ENCODE measurements at regions not wholly inside any gene's neighbourhood (a gene's known extent, or its start where the extent isn't known, plus 50 kb on each side); places are given as distances from the start of the nearest gene placed in this dataset.
"Not testable (repeated sequence)": the region's sequence is repeated elsewhere in the genome, so short reads cannot be mapped to it uniquely, and the experiment has no call there.

DNA sequence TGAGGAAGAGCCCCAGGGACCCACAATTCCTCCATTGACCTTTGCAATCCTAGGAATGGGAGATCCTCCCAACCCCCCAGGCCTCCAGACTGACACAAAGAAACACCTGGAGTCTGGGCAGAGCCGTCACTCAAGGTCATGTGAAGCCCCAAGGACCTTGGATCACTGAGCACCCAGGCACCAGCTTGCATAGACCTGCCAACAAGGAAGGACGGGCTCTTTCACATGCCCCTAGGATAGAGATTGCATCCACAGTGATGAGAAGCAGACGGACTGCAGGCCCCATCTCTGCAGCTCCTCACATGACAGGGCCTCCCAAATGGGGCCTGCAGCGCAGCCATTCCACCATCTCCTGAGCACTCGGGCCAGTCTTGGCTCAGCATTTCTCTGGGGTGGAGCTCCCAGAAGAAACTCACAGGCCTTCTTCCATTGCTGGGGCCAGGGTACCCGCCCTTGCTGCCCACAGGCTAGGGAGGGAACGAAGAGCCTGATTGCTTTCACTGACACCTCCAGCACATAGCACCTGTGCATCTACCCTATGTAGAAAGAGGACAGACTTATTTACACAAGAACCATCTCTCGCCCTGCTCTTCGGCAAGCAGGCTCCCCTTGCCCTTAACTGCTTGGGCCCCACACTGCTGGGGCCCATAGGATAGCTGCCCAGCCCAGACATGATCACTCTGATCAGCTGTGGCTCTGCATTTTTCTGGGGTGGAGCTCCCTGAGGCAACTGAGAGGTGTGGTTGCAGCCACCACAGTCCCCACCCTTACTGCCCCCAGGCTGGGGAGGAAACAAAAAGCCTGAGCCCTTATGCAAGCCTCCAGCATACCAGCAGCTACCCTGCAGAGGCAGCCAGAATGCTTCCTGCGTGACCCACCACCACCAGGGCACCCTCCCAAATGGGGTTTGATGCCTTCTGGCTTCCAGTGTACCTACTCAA, 185.7 kb upstream of the ZCCHC13 start:
- H3K27me3 ChIP-seq (ENCODE audit: control insufficient read depth, insufficient read depth, low read length) = no peaks in the 10 kb centered on the region
- H3K36me3 ChIP-seq (ENCODE audit: control insufficient read depth, insufficient read depth, low read length) = no peaks in the 10 kb centered on the region
- no peak overlapping the region for H3K4me3 ChIP-seq (ENCODE audit: low read length)
- no peak overlapping the region for H3K9ac ChIP-seq (ENCODE audit: low read length)
- no peaks in the 10 kb centered on the region for H3K9me3 ChIP-seq (ENCODE audit: control insufficient read depth, low read length)
- no peaks in the 10 kb centered on the region for H3K4me1 ChIP-seq (ENCODE audit: control insufficient read depth, insufficient read depth, low read length)

- H3K36me3 ChIP-seq (ENCODE audit: control insufficient read depth, insufficient read depth, low read length) = no peaks in the 10 kb centered on the region
- H3K4me3 ChIP-seq (ENCODE audit: low read length) = no peak overlapping the region
- H3K9me3 ChIP-seq (ENCODE audit: control insufficient read depth, low read length) = no peaks in the 10 kb centered on the region
- H3K9ac ChIP-seq (ENCODE audit: low read length) = no peak overlapping the region
- no peaks in the 10 kb centered on the region for H3K27me3 ChIP-seq (ENCODE audit: control insufficient read depth, insufficient read depth, low read length)
- no peaks in the 10 kb centered on the region for H3K4me1 ChIP-seq (ENCODE audit: control insufficient read depth, insufficient read depth, low read length)
Observed at GRCh38 chrX:74111245-74111644, 192.7 kb upstream of the ZCCHC13 start.

- Histone ChIP-seq H3K27me3 (ENCODE audit: control insufficient read depth, insufficient read depth, low read length) (no peaks in the 10 kb centered on the region), H3K9me3 (ENCODE audit: control insufficient read depth, low read length) (no peaks in the 10 kb centered on the region), H3K4me3 (ENCODE audit: low read length) (no peak overlapping the region), H3K4me1 (ENCODE audit: control insufficient read depth, insufficient read depth, low read length) (no peaks in the 10 kb centered on the region), H3K9ac (ENCODE audit: low read length) (no peak overlapping the region), H3K36me3 (ENCODE audit: control insufficient read depth, insufficient read depth, low read length) (no peaks in the 10 kb centered on the region)
Observed at GRCh38 chrX:74107666-74108065, 196.3 kb upstream of the ZCCHC13 start.

DNA sequence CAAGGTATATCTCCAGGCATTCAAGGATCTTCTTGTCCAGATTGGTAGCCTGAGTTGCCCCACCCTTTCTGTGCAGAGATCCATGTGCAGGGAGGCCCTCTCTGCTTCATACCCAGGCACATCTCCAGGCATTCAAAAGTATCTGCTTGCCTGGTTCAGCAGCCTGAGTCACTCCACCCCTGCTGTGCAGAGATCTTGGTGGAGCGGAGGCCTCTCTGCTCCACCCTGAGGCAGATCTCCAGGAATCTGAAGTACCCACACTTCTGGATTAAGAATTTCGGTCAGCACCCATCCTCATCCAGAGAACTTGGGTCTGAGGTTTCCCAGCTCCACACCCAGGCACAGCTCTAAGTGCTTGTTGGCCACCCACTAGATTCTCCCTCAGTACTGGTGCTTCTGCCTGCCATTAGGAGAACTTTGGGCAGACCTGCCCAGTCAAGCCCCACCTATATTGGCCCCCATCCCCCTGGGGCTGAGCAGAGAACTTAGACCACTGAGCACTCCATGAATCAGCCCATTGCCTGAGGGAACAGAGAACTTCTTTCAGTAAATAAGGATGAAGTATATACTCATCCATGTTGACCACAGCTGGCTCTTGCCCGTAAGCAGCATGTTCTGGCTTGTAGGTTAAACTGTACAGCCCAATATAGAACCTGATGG, 199.5 kb upstream of the ZCCHC13 start:
- Histone ChIP-seq H3K27me3 (ENCODE audit: control insufficient read depth, insufficient read depth, low read length) (no peaks in the 10 kb centered on the region), H3K9ac (ENCODE audit: low read length) (no peak overlapping the region), H3K4me3 (ENCODE audit: low read length) (no peak overlapping the region), H3K9me3 (ENCODE audit: control insufficient read depth, low read length) (no peaks in the 10 kb centered on the region), H3K4me1 (ENCODE audit: control insufficient read depth, insufficient read depth, low read length) (no peaks in the 10 kb centered on the region), H3K36me3 (ENCODE audit: control insufficient read depth, insufficient read depth, low read length) (no peaks in the 10 kb centered on the region)

- H3K9ac ChIP-seq (ENCODE audit: low read length); H3K4me3 ChIP-seq (ENCODE audit: low read length); H3K4me1 ChIP-seq (ENCODE audit: control insufficient read depth, insufficient read depth, low read length); H3K9me3 ChIP-seq (ENCODE audit: control insufficient read depth, low read length); H3K27me3 ChIP-seq (ENCODE audit: control insufficient read depth, insufficient read depth, low read length); H3K36me3 ChIP-seq (ENCODE audit: control insufficient read depth, insufficient read depth, low read length): not testable (repeated sequence)
Observed at GRCh38 chrX:74098407-74098806, 205.6 kb upstream of the ZCCHC13 start.

DNA sequence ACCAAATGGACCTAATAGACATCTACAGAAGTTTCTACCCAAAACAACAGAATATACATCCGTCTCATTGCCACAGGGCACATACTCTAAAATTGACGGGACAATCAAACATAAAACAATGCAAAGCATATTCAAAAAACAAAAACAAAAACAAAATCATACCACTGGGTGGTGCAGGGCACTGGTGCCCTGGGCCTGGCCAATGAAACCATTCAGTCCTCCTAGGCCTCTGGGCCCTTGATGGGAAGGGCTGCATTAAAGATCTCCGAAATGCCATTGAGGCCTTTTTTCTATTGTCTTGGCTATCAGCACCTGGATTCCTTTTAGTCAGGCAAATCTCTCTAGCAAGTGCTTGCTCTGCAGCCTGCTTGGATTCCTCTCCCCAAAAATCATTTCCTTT, 213.9 kb upstream of the ZCCHC13 start:
- Histone ChIP-seq H3K9ac (ENCODE audit: low read length) (no peak overlapping the region), H3K4me3 (ENCODE audit: low read length) (no peak overlapping the region), H3K4me1 (ENCODE audit: control insufficient read depth, insufficient read depth, low read length) (no peaks in the 10 kb centered on the region), H3K36me3 (ENCODE audit: control insufficient read depth, insufficient read depth, low read length) (no peaks in the 10 kb centered on the region), H3K9me3 (ENCODE audit: control insufficient read depth, low read length) (no peaks in the 10 kb centered on the region), H3K27me3 (ENCODE audit: control insufficient read depth, insufficient read depth, low read length) (no peaks in the 10 kb centered on the region)

DNA sequence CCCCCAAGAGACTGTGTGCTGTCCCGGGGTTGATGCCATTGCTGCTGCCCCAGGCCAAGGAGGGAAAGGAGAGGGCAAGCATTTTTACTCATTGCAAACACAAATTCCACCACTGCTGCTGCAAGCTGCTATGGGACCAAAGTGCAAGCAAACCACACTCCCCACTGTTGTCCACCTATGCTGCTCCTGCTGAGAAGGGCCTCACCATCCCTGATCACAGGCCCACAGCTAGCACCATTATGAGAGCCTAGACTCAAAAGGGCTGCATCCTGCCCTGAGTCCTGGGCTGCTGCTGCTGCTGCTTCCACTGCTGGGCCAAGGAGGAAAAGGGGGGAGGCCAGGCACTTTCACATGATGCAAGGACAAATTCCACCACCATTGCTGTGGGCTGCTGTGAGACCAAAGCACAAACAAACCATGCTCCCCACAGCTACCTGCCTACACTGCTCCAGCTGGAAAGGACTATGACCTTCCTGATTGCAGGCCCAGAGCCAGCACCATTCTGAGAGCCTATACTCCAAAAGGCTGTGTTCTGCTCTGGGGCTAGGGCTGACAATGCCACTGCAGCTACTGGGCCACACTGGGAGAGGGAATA, 218.2 kb upstream of the ZCCHC13 start:
- Histone ChIP-seq H3K36me3 (ENCODE audit: control insufficient read depth, insufficient read depth, low read length) (no peaks in the 10 kb centered on the region), H3K9me3 (ENCODE audit: control insufficient read depth, low read length) (no peaks in the 10 kb centered on the region), H3K9ac (ENCODE audit: low read length) (no peak overlapping the region), H3K4me3 (ENCODE audit: low read length) (no peak overlapping the region), H3K4me1 (ENCODE audit: control insufficient read depth, insufficient read depth, low read length) (no peaks in the 10 kb centered on the region), H3K27me3 (ENCODE audit: control insufficient read depth, insufficient read depth, low read length) (no peaks in the 10 kb centered on the region)

GRCh38 chrX:74080165-74080564, 223.8 kb upstream of the ZCCHC13 start:
- no peak overlapping the region for H3K4me3 ChIP-seq (ENCODE audit: low read length)
- H3K4me1 ChIP-seq (ENCODE audit: control insufficient read depth, insufficient read depth, low read length) = no peaks in the 10 kb centered on the region
- H3K36me3 ChIP-seq (ENCODE audit: control insufficient read depth, insufficient read depth, low read length) = no peaks in the 10 kb centered on the region
- H3K27me3 ChIP-seq (ENCODE audit: control insufficient read depth, insufficient read depth, low read length) = no peaks in the 10 kb centered on the region
- no peak overlapping the region for H3K9ac ChIP-seq (ENCODE audit: low read length)
- no peaks in the 10 kb centered on the region for H3K9me3 ChIP-seq (ENCODE audit: control insufficient read depth, low read length)

DNA sequence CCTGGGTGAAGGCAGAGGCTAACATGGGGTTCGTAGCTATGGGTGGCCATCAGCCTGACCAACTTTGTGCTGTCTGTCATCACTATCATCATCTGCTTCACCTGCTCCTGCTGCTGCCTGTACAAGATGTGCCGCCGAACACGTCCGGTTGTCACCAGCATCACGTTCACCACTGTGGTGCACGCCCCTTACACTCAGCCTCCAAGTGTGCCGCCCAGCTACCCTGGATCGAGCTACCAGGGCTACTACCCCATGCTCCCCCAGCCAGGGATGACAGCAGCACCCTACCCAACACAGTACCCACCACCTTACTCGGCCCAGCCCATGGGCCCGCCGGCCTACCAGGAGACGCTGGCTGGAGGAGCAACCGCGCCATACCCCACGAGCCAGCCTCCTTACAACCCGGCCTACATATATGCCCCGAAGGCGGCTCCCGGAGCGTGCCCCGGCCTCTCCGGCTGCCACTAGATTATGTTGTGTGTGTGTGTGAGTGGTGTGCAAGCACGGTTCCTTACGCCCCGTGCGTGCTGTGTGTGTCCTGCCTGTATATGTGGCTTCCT, 213.4 kb upstream of the XIST start:
- H3K9ac ChIP-seq (ENCODE audit: low read length) = no peak overlapping the region
- H3K27me3 ChIP-seq (ENCODE audit: control insufficient read depth, insufficient read depth, low read length) = no peaks in the 10 kb centered on the region
- H3K4me1 ChIP-seq (ENCODE audit: control insufficient read depth, insufficient read depth, low read length) = no peaks in the 10 kb centered on the region

GRCh38 chrX:74063426-74064155, 211.1 kb upstream of the XIST start:
- no peaks in the 10 kb centered on the region for H3K9me3 ChIP-seq (ENCODE audit: control insufficient read depth, low read length)

More for the DNA sequence above, 213.4 kb upstream of the XIST start:
- no peaks in the 10 kb centered on the region for H3K9me3 ChIP-seq (ENCODE audit: control insufficient read depth, low read length)
- no peak overlapping the region for H3K4me3 ChIP-seq (ENCODE audit: low read length)
- H3K36me3 ChIP-seq (ENCODE audit: control insufficient read depth, insufficient read depth, low read length) = no peaks in the 10 kb centered on the region

GRCh38 chrX:74061879-74062278, 209.4 kb upstream of the XIST start:
- no peaks in the 10 kb centered on the region for H3K4me1 ChIP-seq (ENCODE audit: control insufficient read depth, insufficient read depth, low read length)
- H3K4me3 ChIP-seq (ENCODE audit: low read length) = no peak overlapping the region
- no peaks in the 10 kb centered on the region for H3K9me3 ChIP-seq (ENCODE audit: control insufficient read depth, low read length)
- no peaks in the 10 kb centered on the region for H3K36me3 ChIP-seq (ENCODE audit: control insufficient read depth, insufficient read depth, low read length)
- no peaks in the 10 kb centered on the region for H3K27me3 ChIP-seq (ENCODE audit: control insufficient read depth, insufficient read depth, low read length)
- H3K9ac ChIP-seq (ENCODE audit: low read length) = no peak overlapping the region

More at GRCh38 chrX:74063426-74064155, 211.1 kb upstream of the XIST start:
- H3K4me1 ChIP-seq (ENCODE audit: control insufficient read depth, insufficient read depth, low read length) = no peaks in the 10 kb centered on the region
- H3K4me3 ChIP-seq (ENCODE audit: low read length) = no peak overlapping the region
- H3K36me3 ChIP-seq (ENCODE audit: control insufficient read depth, insufficient read depth, low read length) = no peaks in the 10 kb centered on the region
- H3K27me3 ChIP-seq (ENCODE audit: control insufficient read depth, insufficient read depth, low read length) = no peaks in the 10 kb centered on the region
- no peak overlapping the region for H3K9ac ChIP-seq (ENCODE audit: low read length)
